IPS-NIHi11 (cell line): ENCODE measurements at regions not wholly inside any gene's neighbourhood (a gene's known extent, or its start where the extent isn't known, plus 50 kb on each side); places are given as distances from the start of the nearest gene placed in this dataset.

Source experiments
- DNase-seq: peaks from one replicate; pipeline ENCODE4 v3.0.0; 2012; ENCODE audit warnings: mixed read lengths, low spot score

DNA sequence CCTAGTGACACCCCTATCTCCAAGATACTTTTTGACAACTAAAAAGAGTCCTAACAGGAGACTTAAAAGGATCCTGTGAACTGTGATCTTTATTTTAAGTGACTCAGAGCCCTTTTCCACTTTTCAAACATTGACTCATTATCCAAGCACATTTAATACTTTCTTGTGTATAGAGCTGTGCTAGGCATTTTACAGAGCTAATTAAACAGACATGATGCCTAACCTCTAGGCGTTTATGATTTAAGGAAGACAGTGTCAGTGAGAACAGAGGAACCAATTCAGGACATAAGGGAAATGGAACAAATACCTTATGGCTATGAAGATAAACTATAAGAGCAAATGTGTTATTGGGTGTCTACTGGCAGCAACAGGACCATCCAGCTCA, 282.6 kb downstream of the TPBG start:
- DNase-seq: no peak

DNA sequence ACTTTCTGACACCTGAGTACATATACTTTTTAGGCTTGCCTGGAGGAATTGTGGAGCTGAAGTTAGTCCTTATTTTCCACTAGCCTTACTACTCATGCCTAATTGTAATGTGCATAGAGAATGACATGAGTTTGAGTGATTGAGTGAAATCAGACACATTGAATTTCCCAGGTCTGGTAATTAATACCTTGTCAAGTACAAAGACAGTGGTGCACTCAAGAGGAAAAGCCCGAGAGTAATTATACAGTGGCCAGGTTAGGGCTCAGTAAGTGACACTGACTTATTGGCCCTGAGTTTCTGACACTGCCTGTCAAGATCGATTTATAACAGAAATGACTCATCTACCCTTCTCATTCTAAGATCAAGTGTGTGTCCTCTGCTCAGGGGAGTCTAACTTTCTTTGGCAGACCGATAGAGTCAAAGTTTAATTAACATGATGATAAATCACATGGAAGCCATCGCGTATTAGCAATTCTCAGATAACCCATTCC, 288.3 kb downstream of the TPBG start:
- DNase-seq: no peak

DNA sequence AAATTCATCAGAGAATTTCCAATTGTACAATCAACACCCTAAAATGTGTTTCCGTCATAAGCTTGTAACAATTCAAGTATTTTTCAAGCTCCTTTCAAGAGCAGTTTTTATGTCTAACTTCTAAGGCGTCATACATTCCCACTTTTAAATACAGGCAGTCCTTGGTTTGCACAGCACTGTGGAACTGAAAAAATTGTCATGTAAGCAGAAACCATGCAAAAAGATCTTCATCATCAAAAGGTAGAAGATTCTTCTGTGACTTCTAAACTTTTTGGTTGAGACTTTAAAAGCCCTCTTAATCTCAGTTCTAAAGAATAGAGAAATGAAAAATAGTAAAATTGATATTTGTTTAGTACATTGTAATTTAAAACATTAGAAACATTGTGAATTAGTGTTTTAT, 315.6 kb downstream of the TPBG start:
- DNase-seq: no peak

DNA sequence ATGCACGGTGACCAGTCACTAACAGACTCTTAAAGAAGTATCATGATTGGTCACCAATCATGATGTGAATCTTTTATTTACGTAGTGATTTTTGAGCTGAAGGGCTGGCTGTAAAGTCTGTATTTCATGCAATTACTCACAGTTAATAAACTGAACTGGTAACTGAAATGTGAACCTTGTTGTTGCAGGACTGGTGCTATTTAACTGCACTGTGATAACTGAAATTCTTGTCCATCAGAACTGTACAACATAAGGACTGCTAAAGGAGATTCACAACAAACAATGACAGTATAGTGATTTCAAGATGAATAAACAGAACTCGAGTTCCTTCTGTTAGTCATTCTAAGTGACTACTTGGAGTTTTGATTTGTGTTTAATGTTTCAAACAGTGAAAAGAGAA, 316.6 kb downstream of the TPBG start:
- no peak for DNase-seq

DNA sequence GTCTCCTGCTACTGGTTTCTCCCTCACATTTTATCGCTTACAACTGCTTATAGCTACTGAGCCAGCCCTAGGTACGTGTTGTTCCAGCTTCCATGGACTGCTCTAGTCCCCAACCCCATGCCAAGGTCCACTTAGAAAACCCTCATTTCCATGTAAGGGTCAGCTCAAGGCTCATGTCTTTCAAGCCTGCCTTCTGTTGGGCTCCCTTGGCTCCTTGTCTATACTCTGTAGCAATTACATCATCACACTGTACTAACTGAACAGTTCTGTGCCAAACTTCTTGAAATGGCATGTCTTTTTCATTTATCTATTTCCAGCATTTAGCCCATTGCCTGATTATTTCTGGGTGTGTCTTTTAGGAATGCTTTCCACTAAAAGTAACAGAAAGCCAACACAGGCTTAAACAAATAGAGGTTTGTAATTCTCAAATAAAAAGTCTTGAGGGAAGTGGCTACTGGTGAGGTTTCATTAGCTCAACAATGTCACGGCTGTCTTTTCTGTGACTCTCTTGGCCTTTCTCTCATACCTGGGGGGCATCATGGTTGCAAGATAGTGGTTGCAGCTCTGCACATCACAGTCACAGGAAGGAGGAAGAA, 317.6 kb downstream of the TPBG start:
- no peak for DNase-seq

DNA sequence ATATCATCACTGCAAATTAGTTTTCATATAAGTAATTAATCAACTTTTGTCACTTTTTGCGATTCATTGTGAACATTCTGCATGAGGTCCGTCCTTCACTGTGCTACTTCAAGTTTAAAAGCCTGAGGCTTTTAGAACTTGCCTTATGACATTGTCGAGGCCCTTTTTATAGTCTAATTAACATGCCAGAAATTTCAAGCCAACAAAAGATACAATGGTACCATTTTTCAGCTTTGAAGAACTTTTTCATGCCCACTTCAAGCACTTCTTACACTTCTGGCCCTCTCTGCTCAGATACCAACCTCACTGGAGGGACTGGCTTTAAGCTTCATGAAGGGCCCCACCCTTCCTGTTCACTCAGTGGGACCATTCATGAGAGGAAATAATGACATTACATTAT, 323.1 kb downstream of the TPBG start:
- no peak for DNase-seq

DNA sequence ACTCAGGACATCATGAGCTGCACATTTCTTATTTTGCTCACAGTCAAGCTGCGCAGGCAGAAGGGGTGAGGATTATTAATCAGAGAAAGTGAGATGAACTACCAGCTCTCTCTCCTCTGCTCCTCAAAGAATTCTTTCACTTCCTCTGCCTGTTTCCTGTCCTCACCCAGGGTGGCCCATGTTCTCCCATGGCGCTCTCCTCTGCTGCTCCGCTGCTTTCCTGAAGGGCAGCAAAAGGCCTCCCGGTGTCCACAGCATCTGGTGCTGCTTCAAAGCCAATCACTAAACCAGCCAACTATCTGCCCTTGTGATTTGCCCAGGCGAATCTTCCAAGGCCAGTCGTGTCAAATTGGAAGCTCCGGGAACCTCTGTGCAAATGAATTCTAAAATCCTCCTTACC, 324.2 kb downstream of the TPBG start:
- DNase-seq: no peak

DNA sequence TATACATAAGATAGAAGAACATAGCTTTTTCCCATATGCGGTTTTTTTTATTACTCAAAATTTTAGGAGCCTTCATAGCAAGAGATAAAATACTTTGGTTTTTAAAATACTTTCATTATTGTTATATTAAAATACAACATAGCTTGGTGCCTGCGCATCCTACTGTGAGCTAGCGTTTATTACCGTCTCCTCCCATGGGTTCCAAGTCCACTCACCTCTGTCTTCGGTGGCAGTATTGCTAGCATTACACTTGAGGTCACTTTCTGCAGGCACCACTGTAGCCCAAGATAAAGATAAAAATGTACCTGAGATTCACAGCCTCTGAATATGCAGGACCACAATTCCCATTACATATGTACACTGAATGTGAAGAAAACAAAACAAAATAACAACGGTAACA, 326.7 kb downstream of the TPBG start:
- DNase-seq: no peak

DNA sequence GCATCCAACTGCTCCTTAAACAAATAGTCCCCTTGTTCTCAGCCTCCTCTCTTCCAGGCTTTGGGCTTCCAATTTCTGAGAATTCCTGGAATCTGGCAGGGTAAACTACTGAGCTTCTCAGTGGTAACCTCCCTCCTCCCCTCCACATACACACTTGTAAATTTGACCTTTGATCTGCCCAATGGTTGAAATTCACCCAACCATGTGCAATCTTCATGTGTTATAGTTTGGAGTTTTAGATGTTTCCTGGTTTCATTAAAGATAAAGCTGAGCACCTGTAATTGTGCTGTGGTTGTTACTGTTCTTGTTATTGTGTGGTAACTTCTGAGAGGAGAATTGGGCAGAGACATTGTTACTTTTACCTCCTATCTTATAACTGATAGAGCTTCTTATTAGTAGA, 328.4 kb downstream of the TPBG start:
- no peak for DNase-seq

DNA sequence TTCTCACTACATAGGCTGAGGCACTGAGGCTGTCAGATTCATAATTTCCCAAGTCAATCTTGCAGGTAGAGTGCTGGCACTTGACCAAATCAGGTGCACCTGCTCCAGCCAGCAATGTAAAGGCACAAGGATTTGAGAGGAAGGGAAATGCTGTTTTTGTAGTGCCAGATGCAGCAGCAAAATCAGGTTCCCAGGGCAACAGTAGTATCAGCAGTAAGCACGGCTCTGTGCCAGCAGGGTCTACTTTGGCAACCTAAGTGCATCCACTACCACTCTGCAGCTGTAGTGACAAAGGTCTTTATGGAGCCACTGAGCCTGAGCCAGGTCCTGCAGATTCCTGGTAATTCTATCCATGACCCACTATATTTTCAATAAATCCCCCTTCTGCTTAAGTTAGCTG, 329.5 kb downstream of the TPBG start:
- DNase-seq: no peak

DNA sequence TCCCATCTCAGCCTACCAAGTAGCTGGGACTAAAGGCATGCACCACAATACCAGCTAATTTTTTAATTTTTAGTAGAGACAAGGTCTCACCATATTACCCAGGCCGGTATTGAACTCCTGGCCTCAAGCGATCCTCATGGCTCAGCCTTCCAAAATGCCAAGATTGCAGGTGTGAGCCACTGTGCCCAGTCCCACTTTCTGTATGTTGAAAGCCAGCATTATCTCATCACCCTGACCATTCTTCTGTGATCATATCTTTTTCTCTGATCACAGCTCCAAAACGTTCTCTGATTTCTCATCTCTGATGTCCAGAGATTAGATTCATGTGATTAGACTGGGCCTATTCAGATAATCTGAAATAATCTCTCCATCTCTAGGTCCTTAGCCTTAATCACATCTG, 337.7 kb downstream of the TPBG start:
- DNase-seq: no peak

DNA sequence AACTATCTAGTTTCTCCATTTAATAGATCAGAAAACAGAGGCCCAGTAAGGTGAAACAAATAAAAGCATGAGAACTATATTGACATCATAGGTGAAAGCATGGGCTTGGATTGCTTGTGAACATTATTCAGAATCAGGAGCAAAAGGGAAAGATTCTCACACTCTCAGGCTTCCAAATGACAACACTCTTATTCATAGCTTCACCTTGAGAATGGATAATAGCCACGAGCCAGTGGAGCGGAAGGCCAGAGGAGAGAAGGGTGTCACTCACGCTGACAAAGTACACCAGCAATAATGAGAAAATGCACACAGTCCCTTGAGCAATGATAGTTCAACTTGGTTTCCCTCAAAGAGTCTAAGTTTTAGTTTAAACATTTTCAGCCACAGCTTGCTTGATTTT, 339.0 kb downstream of the TPBG start:
- DNase-seq: no peak

DNA sequence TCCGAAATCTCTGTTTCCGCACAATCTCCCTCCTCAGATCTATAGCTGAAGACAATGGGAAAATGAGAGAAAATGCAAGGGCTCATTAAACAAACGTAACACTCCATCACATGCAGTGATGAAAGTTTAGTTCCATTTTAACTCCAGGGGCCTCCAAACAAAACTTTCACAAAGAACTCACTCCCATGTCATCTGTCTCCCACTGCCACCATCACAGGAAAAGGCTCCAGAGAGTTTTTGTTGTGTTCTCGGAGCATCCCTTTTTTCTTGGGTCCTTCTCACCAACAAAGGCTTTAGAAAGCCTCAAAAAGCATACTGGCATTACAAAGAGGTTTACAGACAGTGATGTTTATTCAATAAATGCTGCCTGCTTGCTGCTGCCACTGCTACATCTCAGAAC, 339.6 kb downstream of the TPBG start:
- DNase-seq: no peak

DNA sequence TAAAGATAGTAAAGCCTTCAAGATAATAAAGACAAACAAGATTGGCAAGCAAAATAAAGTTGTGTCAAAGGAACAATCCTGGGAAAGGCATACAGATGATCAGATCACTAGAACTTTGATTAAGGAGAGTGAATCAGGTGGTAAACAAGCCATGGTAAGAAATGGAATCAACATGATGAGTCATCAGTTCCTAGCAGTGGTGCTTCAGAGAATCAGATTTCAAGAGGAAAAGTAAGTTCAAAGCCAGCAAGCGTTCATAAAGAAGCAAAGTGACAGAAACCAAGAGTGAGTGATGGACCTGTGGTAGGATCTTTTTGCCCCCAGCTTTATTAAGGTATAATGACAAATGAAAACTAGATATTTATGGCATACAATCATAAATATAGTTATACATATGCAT, 340.4 kb downstream of the TPBG start:
- DNase-seq: no peak

DNA sequence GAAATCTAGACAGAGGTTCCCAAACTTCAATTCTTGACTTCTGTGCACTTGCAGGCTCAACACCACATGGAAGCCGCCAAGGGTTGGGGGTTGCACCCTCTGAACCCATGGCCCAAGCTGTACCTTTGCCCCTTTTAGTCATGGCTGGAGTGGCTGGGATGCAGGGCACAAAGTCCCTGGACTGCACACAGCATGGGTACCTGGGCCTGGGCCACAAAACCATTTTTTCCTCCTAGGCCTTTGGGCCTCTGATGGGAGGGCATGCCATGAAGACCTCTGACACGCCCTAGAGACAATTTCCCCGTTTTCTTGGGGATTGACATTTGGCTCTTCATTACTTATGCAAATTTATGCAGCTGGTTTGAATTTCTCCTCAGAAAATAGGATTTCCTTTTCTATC, 342.0 kb downstream of the TPBG start:
- no peak for DNase-seq

DNA sequence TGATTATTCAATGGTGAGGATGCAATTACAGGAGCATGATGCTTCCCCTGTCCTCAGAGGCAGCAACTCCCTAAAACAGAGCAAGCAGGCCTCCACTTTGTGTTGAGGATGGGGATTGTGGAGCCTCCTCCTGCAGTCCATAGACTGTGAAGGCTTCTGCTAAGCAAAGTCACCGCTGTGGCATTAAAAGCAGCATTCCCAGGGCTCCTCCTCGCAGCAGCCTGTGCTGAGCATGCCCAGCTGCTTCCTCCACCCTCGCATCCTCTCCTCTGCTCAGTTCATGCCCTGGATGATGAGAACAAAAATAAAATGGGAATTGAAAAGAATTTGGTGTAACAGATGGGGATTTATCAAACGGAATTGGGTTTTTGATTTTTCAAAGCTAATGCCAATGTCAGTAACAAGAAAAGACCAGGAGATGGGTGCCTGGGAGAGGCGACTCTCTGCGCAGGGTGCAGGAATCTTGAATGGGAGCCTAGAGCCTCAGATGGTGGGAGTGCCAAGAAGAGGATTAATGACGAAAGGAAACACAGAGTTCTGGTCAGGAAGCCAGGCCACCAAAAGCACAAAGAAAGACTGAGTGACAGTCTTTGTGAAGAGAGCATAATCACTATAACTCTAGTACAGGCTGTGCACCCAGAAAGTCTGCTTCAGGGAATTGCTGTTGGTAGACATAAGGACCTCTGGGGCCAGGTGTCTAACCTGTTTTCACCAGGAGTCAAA, 347.6 kb downstream of the TPBG start:
- DNase-seq: no peak

DNA sequence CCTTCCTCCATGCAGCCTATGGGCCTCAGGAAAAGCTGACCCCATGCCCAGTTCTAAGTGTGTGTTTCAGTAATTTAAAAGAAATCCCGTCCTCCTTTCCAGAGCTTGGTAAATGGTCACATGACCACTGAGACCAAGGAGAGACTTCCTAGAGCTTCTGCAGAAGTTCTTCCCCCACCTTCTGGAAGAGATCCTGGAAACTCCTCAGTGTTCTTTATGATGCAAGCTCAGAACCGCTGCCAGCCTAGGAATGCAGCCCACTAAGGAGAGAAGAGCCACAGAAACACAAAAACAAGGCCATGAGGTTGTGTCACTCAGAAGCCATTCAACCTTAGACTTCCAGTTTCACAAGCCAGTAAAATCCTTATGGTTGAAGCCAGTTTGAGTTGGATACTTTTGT, 348.4 kb downstream of the TPBG start:
- DNase-seq: no peak

DNA sequence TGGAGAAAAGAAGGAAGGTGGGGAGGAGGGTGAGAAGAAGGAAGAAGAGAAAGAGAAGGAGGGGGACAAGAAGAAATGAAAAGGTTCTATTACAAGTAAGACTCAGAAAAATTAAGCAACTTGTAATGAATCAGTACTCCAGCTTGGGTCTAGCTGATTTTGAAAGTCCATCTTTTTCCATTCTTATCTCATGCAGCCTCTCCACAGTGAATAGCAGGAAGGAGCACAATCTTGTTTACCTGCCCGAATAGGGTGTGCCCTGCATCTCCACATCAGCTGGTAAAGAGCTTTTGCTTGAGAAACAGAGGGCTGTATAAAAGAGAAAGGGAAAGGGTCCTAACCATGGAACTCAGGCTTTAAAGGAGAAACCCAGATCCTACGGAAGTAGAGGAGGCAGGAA, 348.8 kb downstream of the TPBG start:
- no peak for DNase-seq

DNA sequence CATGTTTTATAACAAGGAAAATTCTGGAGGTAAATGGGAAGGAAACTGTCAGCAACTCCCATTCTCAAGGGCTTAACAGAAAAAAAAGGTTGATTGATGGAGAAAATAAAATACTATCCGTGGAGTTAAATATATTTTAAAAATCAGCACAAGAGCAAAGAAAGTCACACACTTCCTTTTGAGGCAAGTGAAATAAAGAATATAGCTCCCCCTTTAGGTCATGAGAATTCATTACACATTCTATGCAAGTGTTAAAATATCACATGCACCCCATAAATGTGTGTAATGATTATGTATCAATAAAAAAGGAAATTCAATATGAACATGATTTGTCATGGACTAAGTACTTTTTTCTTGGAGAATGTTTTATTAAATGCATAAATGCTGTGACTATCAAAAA, 349.2 kb downstream of the TPBG start:
- peak; percentile 18 for DNase-seq

DNA sequence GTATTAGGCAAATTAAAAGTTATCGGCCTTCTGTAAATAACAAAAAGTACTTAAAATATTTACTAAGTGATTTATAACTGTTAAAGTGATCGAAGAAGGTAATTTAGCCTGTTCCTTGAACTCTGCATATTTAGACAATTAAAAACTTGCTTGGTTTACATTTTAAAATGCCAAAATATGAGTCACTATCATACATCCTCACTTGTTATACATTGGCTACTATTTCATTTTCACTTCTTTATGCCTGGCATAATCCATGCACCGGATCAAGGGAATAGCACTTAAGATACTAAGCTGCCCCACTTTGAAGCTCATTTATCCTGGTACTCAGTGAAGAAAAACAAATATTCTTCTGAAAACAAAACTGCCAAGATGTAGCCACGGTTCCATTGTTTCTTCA, 344.6 kb downstream of the UBE3D start:
- no peak for DNase-seq

DNA sequence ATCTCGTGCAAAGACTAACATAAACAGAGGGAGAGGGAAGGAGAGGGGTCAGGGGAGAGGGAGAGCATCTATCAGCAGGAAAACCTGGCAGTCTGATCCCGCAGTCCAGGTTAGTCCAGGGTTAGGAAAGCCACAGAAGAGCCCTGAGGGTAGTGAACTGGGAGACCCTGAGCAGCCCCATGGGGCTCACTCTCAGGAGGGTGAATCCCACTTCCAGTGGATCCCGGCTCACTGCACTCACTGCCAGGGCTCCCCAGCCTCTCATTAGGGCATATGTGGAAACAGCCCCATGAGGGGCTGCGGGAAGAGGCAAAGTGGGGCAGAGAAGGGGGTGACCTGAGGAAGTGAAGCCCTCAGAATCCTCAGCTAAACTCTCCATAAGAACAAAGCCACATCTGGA, 329.9 kb downstream of the UBE3D start:
- DNase-seq: no peak

DNA sequence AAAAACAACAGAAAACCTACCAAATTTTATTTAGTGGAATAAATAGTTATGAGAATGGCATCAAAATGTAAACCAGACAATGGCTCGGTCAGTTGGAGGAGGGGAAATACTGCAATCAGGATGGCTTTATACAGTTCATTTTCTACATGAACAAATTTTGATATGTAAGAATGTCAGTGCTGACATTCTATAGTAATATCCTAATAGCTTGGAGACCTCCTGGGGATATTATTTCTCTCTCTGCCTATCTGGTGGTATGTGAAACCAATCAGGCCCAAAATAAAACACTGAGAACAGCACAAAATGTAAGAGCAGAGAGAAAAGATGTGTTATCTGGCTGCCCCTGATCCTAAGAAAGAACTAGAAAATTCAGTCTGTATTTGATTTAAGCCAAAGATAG, 327.7 kb downstream of the UBE3D start:
- DNase-seq: no peak

DNA sequence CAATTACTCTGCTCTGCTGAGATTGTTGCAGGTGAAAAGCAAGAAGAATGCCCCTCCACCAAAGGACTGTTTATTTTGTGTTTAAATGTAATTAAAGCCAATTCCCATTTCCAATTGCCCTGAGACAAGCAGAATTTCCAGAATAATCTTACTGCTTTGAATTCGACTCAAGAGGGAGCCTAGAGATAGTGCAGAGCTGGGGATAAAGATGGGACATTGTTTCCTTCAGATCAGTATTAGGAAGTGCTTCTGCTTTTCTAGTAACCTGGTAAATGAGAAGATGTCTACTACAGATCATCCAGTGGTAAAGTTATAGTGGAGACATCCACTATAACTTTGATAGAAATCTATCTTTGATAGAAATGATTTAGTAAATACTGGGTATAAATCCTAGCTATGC, 326.9 kb downstream of the UBE3D start:
- DNase-seq: no peak

DNA sequence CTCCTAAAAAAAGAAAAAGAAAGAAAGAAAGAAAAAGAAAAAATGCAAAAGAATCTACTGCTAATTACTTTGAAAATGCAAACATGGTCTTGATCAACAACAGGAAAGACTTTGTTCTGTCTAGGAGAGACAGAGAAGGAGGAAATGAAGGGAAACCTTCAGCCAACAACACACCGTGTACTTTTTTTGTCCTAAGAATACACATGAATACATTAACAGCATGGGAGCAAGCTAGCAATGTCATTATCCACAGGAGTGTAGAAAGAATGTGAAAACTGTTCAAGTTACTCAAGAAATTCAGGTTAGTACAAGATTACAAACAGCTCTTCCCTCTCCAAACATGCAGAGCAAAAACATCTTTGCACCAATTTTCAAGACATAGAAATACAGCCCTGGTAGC, 326.3 kb downstream of the UBE3D start:
- DNase-seq: no peak
